Activated T-helper 2 cell treated with anti-CD3 and anti-CD28 coated beads, Interferon-gamma antibody, Interleukin-2, Interleukin-4, amounts not matched to agents 10 μg/mL and 5 μg/mL and 100 μg/mL, durations not matched to agents 14 hours and 24 hours and 36 hours (primary cell): ENCODE measurements at regions not wholly inside any gene's neighbourhood (a gene's known extent, or its start where the extent isn't known, plus 50 kb on each side); places are given as distances from the start of the nearest gene placed in this dataset.
A peak's percentile ranks its signal among the peaks of the same experiment; 100 is the strongest.

ENCODE experiments used
- DNase-seq: peaks from one replicate; pipeline ENCODE4 v3.0.0; 2021; ENCODE audit warnings: low spot score
- H3K27ac Mint-ChIP-seq: one replicate; pipeline ENCODE4 v1.8.0; 2021; ENCODE audit warnings: mixed read lengths
- H3K27me3 Mint-ChIP-seq: one replicate; pipeline ENCODE4 v1.8.0; 2021; ENCODE audit warnings: low read depth, mixed read lengths
- H3K36me3 Mint-ChIP-seq: one replicate; pipeline ENCODE4 v1.8.0; 2021; ENCODE audit warnings: low read depth, mixed read lengths
- H3K4me1 Mint-ChIP-seq: one replicate; pipeline ENCODE4 v1.8.0; 2021; ENCODE audit warnings: low read depth, mixed read lengths
- H3K4me3 Mint-ChIP-seq: one replicate; pipeline ENCODE4 v1.8.0; 2021; ENCODE audit warnings: low read depth, mild to moderate bottlenecking, moderate library complexity, mixed read lengths
- H3K9me3 Mint-ChIP-seq: one replicate; pipeline ENCODE4 v1.8.0; 2021; ENCODE audit warnings: mixed read lengths
- intact Hi-C: fragments of 100-400 bp; cut with micrococcal nuclease; formaldehyde crosslinking; loops from one replicate; pipeline ENCODE4 v1.15.1; 2023

DNA sequence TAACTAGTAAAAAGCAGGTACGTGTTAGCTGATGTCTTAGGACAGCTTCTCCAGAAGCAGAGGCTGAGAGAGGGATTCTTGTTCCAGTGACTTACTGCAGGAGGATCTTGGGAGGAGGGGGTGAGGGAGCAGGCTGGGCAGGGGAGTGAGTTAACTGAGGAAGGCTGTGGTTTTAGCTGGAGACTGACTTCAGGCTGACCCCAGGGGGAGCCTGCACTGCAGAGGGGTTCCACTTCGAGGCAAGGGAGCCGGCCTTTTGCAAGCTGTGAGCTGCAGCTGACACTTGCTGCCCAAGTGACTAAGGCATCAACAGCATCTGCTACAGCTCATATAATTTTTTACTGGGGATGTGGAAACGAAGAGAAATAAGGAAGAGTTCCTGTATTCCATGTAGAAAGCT, 50.4 kb upstream of the SOD1 start:
- Mint-ChIP-seq H3K36me3 (no peaks in the 10 kb centered on the region), H3K27me3 (peaks cover 10% of the 10 kb centered on the region), H3K9me3 (peaks cover 13% of the 10 kb centered on the region), H3K4me3 (no peak overlapping the region), H3K4me1 (no peaks in the 10 kb centered on the region), H3K27ac (no peak overlapping the region)
- DNase-seq, result no peak
- intact Hi-C loops, result no loop called here

- H3K27ac Mint-ChIP-seq, result no peak overlapping the region
Observed at GRCh38 chr21:31607791-31608190, 51.7 kb upstream of the SOD1 start.

DNA sequence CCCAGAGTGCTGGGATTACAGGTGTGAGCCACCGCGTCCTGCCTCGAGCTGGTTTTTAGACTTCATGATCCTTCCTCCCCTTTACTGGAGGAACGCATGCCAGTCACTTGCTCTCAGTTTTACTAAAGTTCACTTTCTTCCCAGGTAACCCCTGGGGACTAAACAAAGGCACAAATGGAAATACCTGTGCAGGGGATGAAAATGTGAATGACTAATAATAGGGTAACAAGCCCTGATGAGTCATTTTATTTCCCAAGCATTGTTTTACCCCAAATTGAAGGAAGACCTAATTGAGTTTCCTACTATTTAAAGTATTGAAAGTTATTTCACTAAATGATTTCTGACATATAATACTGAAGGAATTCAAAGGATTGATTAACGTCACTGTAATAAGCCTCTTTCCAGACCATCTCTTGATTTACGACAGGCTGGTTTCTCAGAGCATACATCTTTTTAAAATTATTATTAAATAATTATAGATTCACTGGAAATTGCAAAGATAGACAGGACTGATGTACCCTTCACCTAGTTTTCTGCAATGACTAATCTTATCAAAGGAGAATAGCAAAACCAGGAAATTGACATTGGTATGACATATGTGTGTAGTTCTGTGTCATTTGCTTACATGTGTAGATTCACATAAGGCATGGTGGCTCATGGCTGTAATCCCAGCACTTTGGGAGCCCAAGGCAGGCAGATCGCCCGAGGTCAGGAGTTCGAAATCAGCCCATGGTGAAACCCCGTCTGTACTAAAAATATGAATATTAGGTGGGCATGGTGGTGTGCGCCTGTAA, 53.2 kb upstream of the SOD1 start:
- DNase-seq, result no peak
- peaks cover 6% of the 10 kb centered on the region for H3K9me3 Mint-ChIP-seq
- H3K27ac Mint-ChIP-seq, result no peak overlapping the region
- intact Hi-C loops, result no loop called here
- peaks cover 4% of the 10 kb centered on the region for H3K27me3 Mint-ChIP-seq
- H3K36me3 Mint-ChIP-seq, result no peaks in the 10 kb centered on the region
- H3K4me3 Mint-ChIP-seq, result no peak overlapping the region
- no peaks in the 10 kb centered on the region for H3K4me1 Mint-ChIP-seq

More at GRCh38 chr21:31607791-31608190, 51.7 kb upstream of the SOD1 start:
- Mint-ChIP-seq H3K36me3 (no peaks in the 10 kb centered on the region), H3K9me3 (peaks cover 13% of the 10 kb centered on the region), H3K4me1 (no peaks in the 10 kb centered on the region), H3K4me3 (no peak overlapping the region), H3K27me3 (peaks cover 6% of the 10 kb centered on the region)
- DNase-seq, result no peak
- intact Hi-C loops, result no loop called here

GRCh38 chr21:31604591-31605190, 54.8 kb upstream of the SOD1 start:
- DNase-seq, result peak; percentile 43
- Mint-ChIP-seq H3K9me3 (no peaks in the 10 kb centered on the region), H3K36me3 (no peaks in the 10 kb centered on the region), H3K27ac (no peak overlapping the region), H3K27me3 (peaks cover 2% of the 10 kb centered on the region), H3K4me1 (no peaks in the 10 kb centered on the region), H3K4me3 (no peak overlapping the region)
- intact Hi-C loops, result loop anchor here (1.0 kb wide), 2 partner anchors 406 to 506 kb away; no protein-coding TSS in a partner anchor

DNA sequence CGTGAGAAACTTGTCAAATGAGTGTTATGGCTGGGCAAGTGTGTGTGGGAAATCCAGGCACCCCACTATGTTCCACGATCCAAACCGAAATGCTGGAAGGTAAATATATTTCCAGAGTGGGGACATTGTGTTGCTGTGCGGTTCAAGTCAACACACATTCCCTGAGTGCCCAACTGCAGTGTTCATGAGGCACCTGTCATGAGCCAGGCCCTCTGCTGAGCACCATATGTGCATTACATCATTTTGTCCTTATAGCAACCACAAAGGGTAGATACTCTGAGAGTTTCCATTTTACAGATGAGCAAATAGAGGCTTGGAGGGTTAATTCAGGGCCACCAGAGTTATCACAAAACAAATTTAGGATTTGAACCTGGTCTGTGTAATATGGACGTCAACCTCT, 59.9 kb upstream of the SOD1 start:
- H3K27me3 Mint-ChIP-seq, result peaks cover 3% of the 10 kb centered on the region
- H3K9me3 Mint-ChIP-seq, result no peaks in the 10 kb centered on the region
- no peak overlapping the region for H3K4me3 Mint-ChIP-seq
- no peak for DNase-seq
- H3K36me3 Mint-ChIP-seq, result no peaks in the 10 kb centered on the region
- H3K4me1 Mint-ChIP-seq, result no peaks in the 10 kb centered on the region
- H3K27ac Mint-ChIP-seq, result no peak overlapping the region
- intact Hi-C loops, result no loop called here

GRCh38 chr21:31599013-31599412, 60.5 kb upstream of the SOD1 start:
- no peak for DNase-seq
- Mint-ChIP-seq H3K27me3 (peaks cover 3% of the 10 kb centered on the region), H3K27ac (no peak overlapping the region), H3K4me3 (no peak overlapping the region), H3K9me3 (no peaks in the 10 kb centered on the region), H3K36me3 (no peaks in the 10 kb centered on the region), H3K4me1 (no peaks in the 10 kb centered on the region)
- intact Hi-C loops, result no loop called here

DNA sequence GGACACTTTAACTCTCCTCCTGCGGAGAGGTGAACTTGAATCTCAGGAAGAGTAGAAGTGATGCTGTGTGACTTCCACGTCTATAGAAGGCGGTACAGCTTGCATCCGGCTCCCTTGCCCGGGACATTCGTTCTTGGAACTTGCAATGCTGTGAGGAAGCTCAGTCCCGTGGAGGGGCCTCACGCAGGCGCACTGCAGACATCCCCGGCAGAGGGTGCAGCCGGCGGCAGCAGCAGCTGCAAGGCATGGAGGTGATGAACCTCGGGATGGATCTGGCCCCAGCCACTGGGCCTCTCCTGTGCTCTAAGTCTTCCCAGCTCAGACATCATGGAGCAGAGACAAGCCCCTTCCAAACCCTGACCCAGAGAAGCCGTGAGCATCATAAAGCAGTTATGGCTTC, 61.8 kb upstream of the SOD1 start:
- H3K27me3 Mint-ChIP-seq, result peaks cover 2% of the 10 kb centered on the region
- no peaks in the 10 kb centered on the region for H3K4me1 Mint-ChIP-seq
- no peak overlapping the region for H3K27ac Mint-ChIP-seq
- H3K36me3 Mint-ChIP-seq, result no peaks in the 10 kb centered on the region
- intact Hi-C loops, result no loop called here
- DNase-seq, result no peak
- H3K4me3 Mint-ChIP-seq, result no peak overlapping the region
- no peaks in the 10 kb centered on the region for H3K9me3 Mint-ChIP-seq

DNA sequence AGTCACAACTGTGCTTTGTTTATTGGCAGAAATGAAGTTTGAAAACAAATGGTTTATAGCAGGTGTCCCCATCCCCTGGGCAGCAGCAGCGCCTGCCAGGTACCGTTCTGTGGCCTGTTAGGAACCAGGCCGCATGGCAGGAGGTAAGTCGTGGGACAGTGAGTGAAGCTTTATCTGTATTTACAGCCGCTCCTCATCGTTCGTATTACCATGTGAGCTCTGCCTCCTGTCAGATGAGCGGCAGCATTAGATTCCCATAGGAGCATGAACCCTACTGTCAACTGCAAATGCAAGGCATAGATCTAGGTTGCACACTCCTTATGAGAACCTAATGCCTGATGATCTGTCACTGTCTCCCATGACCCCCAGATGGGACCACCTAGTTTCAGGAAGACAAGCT, 63.4 kb upstream of the SOD1 start:
- no peak overlapping the region for H3K27ac Mint-ChIP-seq

DNA sequence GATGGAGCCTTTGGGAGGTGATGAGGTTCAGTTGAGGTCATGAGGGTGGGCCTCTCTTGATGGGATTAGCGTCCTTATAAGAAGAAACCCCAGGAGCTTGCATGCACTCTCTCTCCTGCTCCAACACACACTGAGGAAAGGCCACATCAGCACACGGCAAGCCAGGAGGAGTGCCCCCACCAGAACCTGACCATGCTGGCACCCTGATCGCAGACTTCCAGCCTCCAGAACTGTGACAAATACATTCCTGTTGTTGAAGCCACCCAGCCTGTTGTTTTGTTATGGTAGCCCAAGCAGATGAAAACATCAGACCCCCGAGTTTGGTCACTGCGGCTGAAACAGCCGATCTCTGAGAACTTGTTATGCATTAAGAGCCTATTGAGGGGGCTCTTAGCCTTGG, 64.8 kb upstream of the SOD1 start:
- DNase-seq, result no peak

More for the DNA sequence above, 63.4 kb upstream of the SOD1 start:
- Mint-ChIP-seq H3K4me3 (no peak overlapping the region), H3K27me3 (peaks cover 4% of the 10 kb centered on the region), H3K36me3 (no peaks in the 10 kb centered on the region), H3K9me3 (no peaks in the 10 kb centered on the region), H3K4me1 (no peaks in the 10 kb centered on the region)
- intact Hi-C loops, result no loop called here
- DNase-seq, result no peak

GRCh38 chr21:31594279-31594678, 65.2 kb upstream of the SOD1 start:
- DNase-seq, result no peak
- no peaks in the 10 kb centered on the region for H3K4me1 Mint-ChIP-seq
- no peak overlapping the region for H3K4me3 Mint-ChIP-seq
- H3K36me3 Mint-ChIP-seq, result no peaks in the 10 kb centered on the region
- H3K27me3 Mint-ChIP-seq, result peaks cover 4% of the 10 kb centered on the region
- H3K9me3 Mint-ChIP-seq, result no peaks in the 10 kb centered on the region
- intact Hi-C loops, result no loop called here
- no peak overlapping the region for H3K27ac Mint-ChIP-seq

More for the DNA sequence above, 64.8 kb upstream of the SOD1 start:
- H3K27me3 Mint-ChIP-seq, result peaks cover 4% of the 10 kb centered on the region
- no peak overlapping the region for H3K4me3 Mint-ChIP-seq
- intact Hi-C loops, result no loop called here
- no peaks in the 10 kb centered on the region for H3K4me1 Mint-ChIP-seq
- no peaks in the 10 kb centered on the region for H3K9me3 Mint-ChIP-seq
- H3K27ac Mint-ChIP-seq, result no peak overlapping the region
- H3K36me3 Mint-ChIP-seq, result no peaks in the 10 kb centered on the region

DNA sequence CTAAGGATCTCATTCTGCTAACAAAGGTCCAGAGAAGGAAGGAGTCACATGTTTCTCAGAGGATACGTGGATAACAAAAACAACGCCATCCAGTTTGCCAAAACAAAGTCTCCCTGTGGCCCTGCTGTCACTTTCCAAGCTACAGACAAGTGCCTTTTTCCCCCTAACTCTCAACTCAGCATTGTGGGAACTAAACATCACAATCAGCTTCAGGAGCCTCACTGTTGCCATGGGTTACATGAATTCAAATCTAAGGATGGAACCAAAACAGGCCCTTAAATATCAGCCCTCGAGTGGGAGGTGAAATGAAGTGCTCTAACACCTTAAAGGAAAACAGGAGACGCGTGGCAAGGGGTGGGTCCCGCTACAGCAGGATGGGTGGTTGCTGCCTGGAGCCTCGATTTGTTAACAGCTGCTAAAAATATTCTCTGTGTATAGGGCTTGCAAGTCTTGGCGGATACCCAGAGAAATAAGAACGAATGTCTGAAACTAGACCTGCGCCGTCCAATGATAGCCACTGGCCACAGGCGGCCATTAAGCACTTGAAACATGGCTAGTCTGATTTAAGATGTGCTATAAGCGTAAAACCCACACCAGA, 66.4 kb upstream of the SOD1 start:
- intact Hi-C loops, result no loop called here
- no peaks in the 10 kb centered on the region for H3K4me1 Mint-ChIP-seq
- DNase-seq, result no peak

DNA sequence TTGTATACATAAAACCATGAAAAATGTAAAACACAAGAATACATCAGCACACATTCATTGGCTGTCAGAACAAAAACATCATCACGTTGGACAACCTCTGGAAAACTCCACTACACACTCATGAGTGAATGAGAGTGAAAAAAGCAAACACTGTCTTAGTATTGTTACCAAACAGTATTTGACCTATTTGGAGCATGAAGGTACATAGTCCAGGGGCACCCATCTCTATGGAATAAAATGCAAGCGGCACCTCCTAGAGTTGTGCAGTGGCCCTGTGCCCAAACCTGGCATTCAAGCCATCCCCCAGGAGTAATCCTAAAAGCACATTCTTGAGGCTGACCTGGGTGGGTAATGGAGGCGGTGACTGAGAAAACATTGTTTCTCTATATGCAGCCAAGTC, 67.0 kb upstream of the SOD1 start:
- H3K4me1 Mint-ChIP-seq, result no peaks in the 10 kb centered on the region
- no peak overlapping the region for H3K27ac Mint-ChIP-seq
- H3K4me3 Mint-ChIP-seq, result no peak overlapping the region
- intact Hi-C loops, result no loop called here
- no peaks in the 10 kb centered on the region for H3K36me3 Mint-ChIP-seq
- H3K9me3 Mint-ChIP-seq, result no peaks in the 10 kb centered on the region
- DNase-seq, result no peak
- peaks cover 3% of the 10 kb centered on the region for H3K27me3 Mint-ChIP-seq

More for the DNA sequence above, 66.4 kb upstream of the SOD1 start:
- H3K4me3 Mint-ChIP-seq, result no peak overlapping the region
- H3K36me3 Mint-ChIP-seq, result no peaks in the 10 kb centered on the region
- H3K9me3 Mint-ChIP-seq, result no peaks in the 10 kb centered on the region
- H3K27ac Mint-ChIP-seq, result no peak overlapping the region
- H3K27me3 Mint-ChIP-seq, result peaks cover 4% of the 10 kb centered on the region

DNA sequence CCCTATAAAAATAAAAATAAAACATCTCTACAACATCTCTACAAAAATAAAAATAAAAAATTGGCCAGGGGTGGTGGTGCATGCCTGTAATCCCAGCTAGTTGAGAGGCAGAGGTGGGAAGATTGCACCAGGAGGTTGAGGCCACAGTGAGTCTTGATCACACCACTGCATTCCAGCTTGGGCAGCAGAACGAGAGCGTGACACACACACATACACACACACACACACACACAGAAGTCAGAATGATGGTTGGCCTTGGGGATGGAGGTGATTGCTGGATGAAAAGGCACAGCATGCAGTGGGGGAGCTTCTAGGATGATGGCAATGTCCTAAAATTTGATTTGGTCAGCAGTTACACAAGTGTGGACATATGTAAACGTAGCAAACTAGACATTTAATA, 69.7 kb upstream of the SOD1 start:
- no peak for DNase-seq
- Mint-ChIP-seq H3K4me1 (no peaks in the 10 kb centered on the region), H3K9me3 (no peaks in the 10 kb centered on the region), H3K27me3 (peaks cover 7% of the 10 kb centered on the region), H3K36me3 (no peaks in the 10 kb centered on the region), H3K27ac (no peak overlapping the region), H3K4me3 (no peak overlapping the region)
- intact Hi-C loops, result no loop called here
